HG03095 (cell line): ENCODE measurements at regions not wholly inside any gene's neighbourhood (a gene's known extent, or its start where the extent isn't known, plus 50 kb on each side); places are given as distances from the start of the nearest gene placed in this dataset.

Source experiments
- ATAC-seq: cut with Tn5 transposase; IDR thresholded peaks from one replicate; pipeline ENCODE4 v1.9.1; 2021; ENCODE audit warnings: moderate library complexity; ENCODE audit not compliant: unreplicated experiment

- no peak for ATAC-seq
Measured at GRCh38 chr18:73748731-73749130, 398.9 kb downstream of the FBXO15 start.

- ATAC-seq = no peak
Measured at GRCh38 chr18:73746101-73746500, 401.5 kb downstream of the FBXO15 start.

- no peak for ATAC-seq
Measured at GRCh38 chr18:73742957-73743356, 404.7 kb downstream of the FBXO15 start.

GRCh38 chr18:73741946-73742345, 405.7 kb downstream of the FBXO15 start:
- ATAC-seq = no peak

GRCh38 chr18:73739098-73739497, 408.5 kb downstream of the FBXO15 start:
- no peak for ATAC-seq

GRCh38 chr18:73737990-73738389, 409.6 kb downstream of the FBXO15 start:
- ATAC-seq = no peak

GRCh38 chr18:73735836-73736235, 411.8 kb downstream of the FBXO15 start:
- ATAC-seq = no peak

GRCh38 chr18:73733806-73734314, 413.8 kb downstream of the FBXO15 start:
- no peak for ATAC-seq

- ATAC-seq = no peak
Measured at GRCh38 chr18:73733376-73733775, 414.3 kb downstream of the FBXO15 start.

- no peak for ATAC-seq
Measured at GRCh38 chr18:73728657-73729056, 419.0 kb downstream of the FBXO15 start.

GRCh38 chr18:73724958-73725357, 422.7 kb downstream of the FBXO15 start:
- ATAC-seq = no peak

- ATAC-seq = no peak
Measured at GRCh38 chr18:73719611-73720010, 428.0 kb downstream of the FBXO15 start.

- no peak for ATAC-seq
Measured at GRCh38 chr18:73717570-73717969, 430.1 kb downstream of the FBXO15 start.

- no peak for ATAC-seq
Measured at GRCh38 chr18:73715210-73715670, 432.4 kb downstream of the FBXO15 start.

GRCh38 chr18:73714466-73714865, 433.2 kb downstream of the FBXO15 start:
- no peak for ATAC-seq

- no peak for ATAC-seq
Measured at GRCh38 chr18:73711256-73711655, 436.4 kb downstream of the FBXO15 start.

- no peak for ATAC-seq
Measured at GRCh38 chr18:73708591-73708990, 439.0 kb downstream of the FBXO15 start.

GRCh38 chr18:73707035-73707434, 440.6 kb downstream of the FBXO15 start:
- ATAC-seq = no peak

GRCh38 chr18:73697353-73697752, 450.3 kb downstream of the FBXO15 start:
- no peak for ATAC-seq

GRCh38 chr18:73696698-73697097, 450.9 kb downstream of the FBXO15 start:
- ATAC-seq = no peak

- ATAC-seq = no peak
Measured at GRCh38 chr18:73696171-73696570, 451.5 kb downstream of the FBXO15 start.

- ATAC-seq = no peak
Measured at GRCh38 chr18:73693091-73693490, 454.5 kb downstream of the FBXO15 start.

- no peak for ATAC-seq
Measured at GRCh38 chr18:73691624-73692023, 456.0 kb downstream of the FBXO15 start.
